ENCODE measurements at regions not wholly inside any gene's neighbourhood (a gene's known extent, or its start where the extent isn't known, plus 50 kb on each side); places are given as distances from the start of the nearest gene placed in this dataset.

GRCh38 chr6:22473991-22474682 lies 95.2 kb upstream of the HDGFL1 start:
- TF ChIP-seq CTCF (conservative IDR thresholded peaks at IDR 0.05; ENCODE audit: low read depth, low read length) (no peak), EZH2 (IDR thresholded peaks at IDR 0.05; ENCODE audit: borderline replicate concordance, low read depth, low read length, poor library complexity, severe bottlenecking) (no peak)

Measured in A673 (cell line).